Hepatocyte (in vitro differentiated cells): ENCODE measurements at regions not wholly inside any gene's neighbourhood (a gene's known extent, or its start where the extent isn't known, plus 50 kb on each side); places are given as distances from the start of the nearest gene placed in this dataset.

Source experiments
- DNase-seq: peaks from one replicate; pipeline ENCODE4 v3.0.0-alpha.2; 2016; ENCODE audit warnings: low spot score
- H2AFZ ChIP-seq: fragments of 200-600 bp; sonication (generic); 2 replicates; pipeline ENCODE4 v1.6.0; 2016; ENCODE audit warnings: antibody characterized with exemption, mild to moderate bottlenecking
- H3K27ac ChIP-seq: fragments of 200-600 bp; sonication (generic); 2 replicates; pipeline ENCODE4 v1.5.1; 2016; ENCODE audit warnings: mild to moderate bottlenecking
- H3K27me3 ChIP-seq: fragments of 200-600 bp; sonication (generic); 2 replicates; pipeline ENCODE4 v1.6.1; 2016
- H3K36me3 ChIP-seq: fragments of 200-600 bp; sonication (generic); replicated peaks from 2 replicates; pipeline ENCODE4 v1.5.1; 2016; ENCODE audit warnings: low read depth; ENCODE audit not compliant: insufficient read depth
- H3K4me1 ChIP-seq: fragments of 200-600 bp; sonication (generic); 2 replicates; pipeline ENCODE4 v1.5.1; 2016; ENCODE audit warnings: mild to moderate bottlenecking, moderate library complexity; ENCODE audit not compliant: insufficient read depth
- H3K4me2 ChIP-seq: fragments of 200-600 bp; sonication (generic); 2 replicates; pipeline ENCODE4 v1.6.0; 2016
- H3K4me3 ChIP-seq: fragments of 200-600 bp; sonication (generic); 2 replicates; pipeline ENCODE4 v1.5.1; 2016; ENCODE audit warnings: mild to moderate bottlenecking
- H3K79me2 ChIP-seq: fragments of 200-600 bp; sonication (generic); 2 replicates; pipeline ENCODE4 v1.6.0; 2017; ENCODE audit warnings: mild to moderate bottlenecking
- H3K9me2 ChIP-seq: fragments of 200-600 bp; sonication (generic); replicated peaks from 2 replicates; pipeline ENCODE4 v1.6.0; 2017; ENCODE audit warnings: mild to moderate bottlenecking; ENCODE audit not compliant: insufficient read depth
- H3K9me3 ChIP-seq: fragments of 200-600 bp; sonication (generic); 2 replicates; pipeline ENCODE4 v1.5.1; 2016; ENCODE audit warnings: low read depth, mild to moderate bottlenecking
- H4K20me1 ChIP-seq: fragments of 200-600 bp; sonication (generic); 2 replicates; pipeline ENCODE4 v1.6.0; 2016; ENCODE audit warnings: mild to moderate bottlenecking; ENCODE audit not compliant: insufficient read depth, poor library complexity, severe bottlenecking
- CTCF ChIP-seq: fragments of 200-600 bp; sonication (generic); IDR thresholded peaks from 2 replicates; pipeline ENCODE4 v1.5.1; 2016; ENCODE audit warnings: antibody characterized with exemption, mild to moderate bottlenecking; ENCODE audit not compliant: poor library complexity
- EZH2 ChIP-seq: fragments of 200-600 bp; sonication (generic); IDR thresholded peaks from 2 replicates; pipeline ENCODE4 v1.6.1; 2016; ENCODE audit warnings: antibody characterized with exemption, mild to moderate bottlenecking, borderline replicate concordance
- EZH2phosphoT487 ChIP-seq: fragments of 200-600 bp; sonication (generic); IDR thresholded peaks from one replicate; pipeline ENCODE4 v1.6.1; 2018; ENCODE audit warnings: antibody characterized with exemption, mild to moderate bottlenecking, low read depth, moderate library complexity; ENCODE audit not compliant: unreplicated experiment, severe bottlenecking
- WGBS: methylation state at CpG from one replicate; pipeline ENCODE4 v1.1.6; 2016; ENCODE audit warnings: low lambda C conversion rate; ENCODE audit errors: missing lambda C conversion rate; 5-methylcytosine and 5-hydroxymethylcytosine counted together

GRCh38 chr18:34598120-34598635 lies 111.9 kb upstream of the DTNA start:
- Histone ChIP-seq H3K9me3 (no peaks in the 10 kb centered on the region), H2AFZ (no peak overlapping the region), H3K4me1 (no peaks in the 10 kb centered on the region), H3K27ac (no peak overlapping the region), H3K27me3 (no peaks in the 10 kb centered on the region), H4K20me1 (no peaks in the 10 kb centered on the region), H3K4me3 (no peak overlapping the region), H3K4me2 (no peak overlapping the region), H3K9me2 (no peaks in the 10 kb centered on the region), H3K79me2 (no peaks in the 10 kb centered on the region), H3K36me3 (no peaks in the 10 kb centered on the region)
- WGBS, result 94% methylated on average over 4 of the region's 4 CpGs
- DNase-seq, result no peak
- TF ChIP-seq CTCF, result no peak
- TF ChIP-seq EZH2phosphoT487, result no peak
- no peak for TF ChIP-seq EZH2

- H3K27ac ChIP-seq, result no peak overlapping the region
- H4K20me1 ChIP-seq, result no peaks in the 10 kb centered on the region
- TF ChIP-seq EZH2phosphoT487, result no peak
- TF ChIP-seq EZH2, result no peak
- no peak for TF ChIP-seq CTCF
- H3K4me3 ChIP-seq, result no peak overlapping the region
- H3K79me2 ChIP-seq, result no peaks in the 10 kb centered on the region
- no peaks in the 10 kb centered on the region for H3K9me3 ChIP-seq
- no peaks in the 10 kb centered on the region for H3K9me2 ChIP-seq
- H2AFZ ChIP-seq, result no peak overlapping the region
- DNase-seq, result no peak
- no peaks in the 10 kb centered on the region for H3K4me1 ChIP-seq
- no peaks in the 10 kb centered on the region for H3K36me3 ChIP-seq
- H3K4me2 ChIP-seq, result no peak overlapping the region
- H3K27me3 ChIP-seq, result no peaks in the 10 kb centered on the region
These were observed 109.9 kb upstream of the DTNA start for GRCh38 chr18:34600158-34600557.

GRCh38 chr18:34600874-34601656 lies 109.0 kb upstream of the DTNA start:
- 84% methylated on average over 2 of the region's 2 CpGs for WGBS
- H3K4me3 ChIP-seq, result no peak overlapping the region
- H3K27me3 ChIP-seq, result no peaks in the 10 kb centered on the region
- no peak for DNase-seq
- no peak for TF ChIP-seq EZH2phosphoT487
- TF ChIP-seq CTCF, result no peak
- no peak for TF ChIP-seq EZH2
- H3K9me2 ChIP-seq, result no peaks in the 10 kb centered on the region
- H4K20me1 ChIP-seq, result no peaks in the 10 kb centered on the region
- no peaks in the 10 kb centered on the region for H3K4me1 ChIP-seq
- no peaks in the 10 kb centered on the region for H3K9me3 ChIP-seq
- H2AFZ ChIP-seq, result no peak overlapping the region
- no peak overlapping the region for H3K27ac ChIP-seq
- no peaks in the 10 kb centered on the region for H3K79me2 ChIP-seq
- no peak overlapping the region for H3K4me2 ChIP-seq
- H3K36me3 ChIP-seq, result no peaks in the 10 kb centered on the region
